HEK293 (cell line): ENCODE measurements at regions not wholly inside any gene's neighbourhood (a gene's known extent, or its start where the extent isn't known, plus 50 kb on each side); places are given as distances from the start of the nearest gene placed in this dataset.

Experiments
- CTCF ChIP-seq: fragments of 450-650 bp; formaldehyde crosslinking; IDR thresholded peaks from 2 replicates; pipeline ENCODE4 v1.5.1; 2016; ENCODE audit warnings: missing biosample characterization, missing genetic modification characterization
- ZBTB44 ChIP-seq: fragments of 450-650 bp; IDR thresholded peaks from 2 replicates; pipeline ENCODE4 v1.5.1; 2018; ENCODE audit warnings: missing biosample characterization, mild to moderate bottlenecking, missing genetic modification characterization
- ZBTB8A ChIP-seq: fragments of 450-650 bp; formaldehyde crosslinking; IDR thresholded peaks from 2 replicates; pipeline ENCODE4 v1.5.1; 2016; ENCODE audit warnings: missing biosample characterization, missing genetic modification characterization
- ZNF121 ChIP-seq: fragments of 450-650 bp; formaldehyde crosslinking; IDR thresholded peaks from 2 replicates; pipeline ENCODE4 v1.5.1; 2016; ENCODE audit warnings: missing biosample characterization, missing genetic modification characterization
- ZNF311 ChIP-seq: fragments of 450-650 bp; formaldehyde crosslinking; IDR thresholded peaks from 2 replicates; pipeline ENCODE4 v1.5.1; 2017; ENCODE audit warnings: missing biosample characterization, missing genetic modification characterization, borderline replicate concordance
- ZNF324 ChIP-seq: fragments of 450-650 bp; formaldehyde crosslinking; IDR thresholded peaks from 2 replicates; pipeline ENCODE4 v1.5.1; 2016; ENCODE audit warnings: missing biosample characterization, missing genetic modification characterization
- ZNF549 ChIP-seq: fragments of 450-650 bp; IDR thresholded peaks from 2 replicates; pipeline ENCODE4 v1.5.1; 2018; ENCODE audit warnings: missing biosample characterization, missing genetic modification characterization, mild to moderate bottlenecking, inconsistent platforms, moderate library complexity
- ZNF639 ChIP-seq: fragments of 450-650 bp; formaldehyde crosslinking; IDR thresholded peaks from 2 replicates; pipeline ENCODE4 v1.5.1; 2016; ENCODE audit warnings: missing biosample characterization, missing genetic modification characterization
- ZSCAN16 ChIP-seq: fragments of 450-650 bp; formaldehyde crosslinking; IDR thresholded peaks from 2 replicates; pipeline ENCODE4 v1.5.1; 2016; ENCODE audit warnings: missing biosample characterization, missing genetic modification characterization

- TF ChIP-seq ZNF324 (tag by site-specific recombination) (no peak), ZNF121 (no peak), ZNF311 (tag by site-specific recombination) (no peak), ZBTB8A (tag by site-specific recombination) (no peak), ZNF639 (tag by site-specific recombination) (no peak), CTCF (tag by site-specific recombination) (no peak), ZBTB44 (tag by site-specific recombination) (no peak), ZSCAN16 (tag by site-specific recombination) (no peak), ZNF549 (tag by site-specific recombination) (no peak)
Measured at GRCh38 chr20:43776691-43777090, 49.9 kb upstream of the GTSF1L start.
